GM18873 (cell line): ENCODE measurements at regions not wholly inside any gene's neighbourhood (a gene's known extent, or its start where the extent isn't known, plus 50 kb on each side); places are given as distances from the start of the nearest gene placed in this dataset.
"Not testable (repeated sequence)": the region's sequence is repeated elsewhere in the genome, so short reads cannot be mapped to it uniquely, and the experiment has no call there.

ENCODE experiments used
- ATAC-seq: cut with Tn5 transposase; IDR thresholded peaks from one replicate; pipeline ENCODE4 v1.9.1; 2021; ENCODE audit warnings: mild to moderate bottlenecking, moderate library complexity, moderate number of reproducible peaks; ENCODE audit not compliant: unreplicated experiment, low FRiP score

DNA sequence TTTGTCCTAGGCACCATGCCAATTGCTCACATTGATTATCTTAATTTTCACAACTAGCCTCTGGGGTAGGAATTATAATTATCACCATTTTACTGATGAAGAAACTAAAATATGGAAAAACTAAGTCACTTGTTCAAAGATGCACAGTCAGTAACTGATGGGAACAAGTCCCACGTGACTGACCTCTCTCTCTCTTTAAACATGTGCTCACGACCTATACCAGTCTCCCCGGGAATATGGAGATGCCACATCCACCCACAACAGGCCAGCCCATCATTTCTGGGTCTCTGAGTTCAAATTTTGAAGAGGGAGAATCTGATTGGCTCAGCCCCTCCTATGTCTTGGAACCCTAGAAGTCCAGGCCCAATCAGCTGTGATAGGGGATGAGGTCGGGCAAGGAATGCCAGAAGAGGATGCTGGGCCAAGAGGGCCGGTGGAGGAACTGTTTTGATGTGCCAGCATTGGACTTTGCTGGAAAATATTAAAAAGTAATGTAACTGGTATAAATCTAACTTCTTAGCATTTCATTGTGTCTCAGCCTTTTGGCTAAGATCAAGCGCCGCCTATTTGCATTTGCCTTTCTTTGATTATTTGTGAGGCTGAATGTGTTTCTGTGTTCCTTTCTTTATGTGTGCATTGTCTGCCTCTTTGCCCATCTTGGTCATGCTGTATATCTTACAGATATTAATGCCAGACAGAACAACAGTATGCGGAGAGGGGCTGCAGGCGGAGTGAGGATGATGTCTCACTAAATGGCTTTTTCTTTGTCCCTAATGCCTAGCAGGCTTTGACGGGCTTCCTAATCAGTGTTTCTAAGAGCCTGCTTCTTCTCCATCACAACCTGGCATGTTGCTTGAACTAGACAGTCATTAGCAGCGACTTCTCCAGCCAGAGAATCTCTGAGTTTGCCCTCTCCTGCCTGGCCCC, 126.6 kb downstream of the VEGFA start:
- no peak for ATAC-seq

DNA sequence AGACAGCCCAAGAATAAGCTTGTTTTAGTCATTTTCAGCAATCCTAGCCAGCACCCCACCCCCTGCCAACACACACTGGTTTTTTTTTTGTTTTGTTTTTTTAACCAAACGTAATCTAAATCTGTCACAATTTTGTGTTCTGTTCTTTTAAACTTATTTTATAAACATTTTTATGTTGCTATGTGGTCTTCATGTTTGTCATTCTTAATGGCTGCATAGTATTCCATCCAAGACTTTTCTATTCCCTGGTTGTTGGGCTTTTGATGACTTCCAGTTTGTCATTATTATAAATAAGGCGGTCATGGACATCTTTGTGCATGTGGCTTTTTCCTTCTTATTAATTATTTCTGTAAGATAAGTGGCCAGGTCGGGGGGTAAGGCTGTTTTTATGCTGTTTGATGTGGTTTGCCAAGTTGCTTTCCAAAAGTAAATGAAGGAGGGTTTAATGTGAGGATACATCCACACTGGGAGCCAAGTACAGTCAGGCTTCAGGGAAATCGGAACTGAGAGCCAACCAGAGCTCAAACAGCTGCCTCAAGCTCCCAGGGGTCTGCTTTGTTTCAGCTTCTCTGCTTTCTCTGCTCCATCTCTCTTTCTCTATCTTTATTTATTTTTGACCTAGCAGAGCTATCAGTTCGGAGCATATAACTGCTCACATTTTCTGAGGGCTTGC, 125.8 kb downstream of the VEGFA start:
- no peak for ATAC-seq

DNA sequence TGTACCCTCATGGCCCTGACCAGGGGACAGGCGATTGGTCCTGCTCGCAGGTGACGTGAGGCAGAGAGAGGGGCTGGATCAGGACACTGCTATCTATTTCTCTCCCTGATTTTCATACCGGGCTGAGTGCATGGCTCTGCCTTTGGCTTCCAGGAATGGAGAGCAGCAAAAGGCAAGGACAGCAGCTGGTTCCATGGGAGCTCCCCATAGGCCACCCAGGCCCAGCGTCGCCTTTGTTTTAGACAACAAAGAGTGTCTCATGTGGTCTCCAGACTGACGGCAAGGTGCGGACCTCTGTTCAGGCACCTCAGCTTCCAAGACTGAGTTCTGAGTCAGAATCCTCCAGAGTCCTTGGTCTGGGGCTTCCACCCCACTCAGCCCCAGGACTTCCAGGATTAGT, 123.1 kb downstream of the VEGFA start:
- ATAC-seq: no peak

DNA sequence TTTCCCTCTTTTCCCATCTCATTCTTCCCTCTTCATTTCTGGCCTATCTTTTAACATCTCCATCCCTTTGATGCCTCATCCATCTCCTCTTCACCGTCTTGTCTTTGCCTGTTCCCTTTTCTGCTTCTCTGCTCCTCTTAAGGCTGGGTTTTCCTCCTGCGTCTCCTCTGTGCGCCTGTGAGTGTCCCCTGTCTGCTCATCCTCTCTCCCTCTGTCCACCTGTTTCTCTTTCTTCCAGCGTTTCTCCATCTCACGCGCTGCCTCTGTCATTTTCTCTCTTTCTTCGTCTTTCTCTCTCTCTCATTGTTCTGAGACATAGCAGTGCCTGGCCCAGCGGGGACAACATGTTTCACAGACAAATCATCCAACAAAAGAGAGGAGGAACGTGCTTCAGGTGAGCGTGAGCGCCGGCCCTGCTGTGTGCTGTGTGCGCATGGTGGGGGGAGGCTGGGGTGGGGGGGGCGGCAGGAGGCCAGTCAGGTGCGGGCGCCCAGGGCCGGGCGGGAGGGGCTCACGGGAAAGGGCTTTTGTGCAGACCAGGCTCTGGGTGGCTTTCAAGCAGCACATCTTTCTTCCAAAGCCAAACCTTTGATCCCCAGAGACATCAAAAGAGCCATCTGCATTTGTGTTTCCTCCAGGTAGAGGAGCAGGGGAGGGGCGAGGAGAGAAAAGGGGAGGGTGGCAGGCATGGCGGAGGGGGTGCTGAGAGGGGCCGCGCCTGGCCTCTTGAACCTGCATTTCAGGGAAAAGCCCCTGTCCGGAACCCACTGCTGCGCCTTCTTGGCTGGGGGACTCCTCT, 121.3 kb downstream of the VEGFA start:
- no peak for ATAC-seq

DNA sequence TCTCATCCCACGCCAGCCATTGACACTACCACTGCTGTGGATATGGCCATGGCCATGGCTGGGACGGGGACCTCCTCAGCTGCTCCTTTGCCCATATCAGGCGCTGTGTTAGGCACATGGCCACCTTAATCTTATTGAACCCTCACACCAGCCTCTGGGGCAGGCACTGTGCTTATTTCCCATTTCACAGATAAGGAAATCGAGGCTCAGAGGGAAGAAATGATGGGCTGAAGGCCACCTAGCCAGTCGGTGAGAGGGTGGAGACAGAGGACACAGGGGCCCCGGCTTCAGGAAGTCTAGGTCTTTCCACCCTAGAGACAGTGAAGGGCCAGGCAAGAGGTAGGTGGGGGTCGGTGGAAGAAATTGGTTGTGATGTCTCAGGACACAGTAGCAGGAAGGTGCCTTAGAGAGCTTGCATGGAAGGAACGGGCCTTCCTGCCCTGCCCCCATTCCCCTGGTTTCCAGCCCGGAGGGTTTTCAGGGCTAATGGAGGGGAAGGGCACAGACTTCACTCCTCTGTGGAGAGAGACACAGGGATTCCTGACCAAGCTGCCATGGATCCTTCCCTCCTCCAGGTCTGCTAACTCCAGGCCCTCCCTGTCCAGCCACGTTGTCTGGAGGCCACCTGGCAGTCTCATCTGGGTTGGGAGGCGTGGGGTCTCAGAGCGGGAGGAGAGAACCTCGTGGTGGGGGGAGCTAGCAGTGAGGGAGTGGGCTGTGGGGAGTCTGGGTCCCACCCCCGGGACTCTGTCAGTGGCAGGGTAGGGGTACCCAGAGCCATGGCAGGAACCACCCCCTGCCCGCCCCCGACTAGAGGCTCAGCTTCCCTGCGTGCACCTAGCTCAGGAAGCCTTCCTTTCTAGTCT, 120.4 kb downstream of the VEGFA start:
- ATAC-seq: no peak

DNA sequence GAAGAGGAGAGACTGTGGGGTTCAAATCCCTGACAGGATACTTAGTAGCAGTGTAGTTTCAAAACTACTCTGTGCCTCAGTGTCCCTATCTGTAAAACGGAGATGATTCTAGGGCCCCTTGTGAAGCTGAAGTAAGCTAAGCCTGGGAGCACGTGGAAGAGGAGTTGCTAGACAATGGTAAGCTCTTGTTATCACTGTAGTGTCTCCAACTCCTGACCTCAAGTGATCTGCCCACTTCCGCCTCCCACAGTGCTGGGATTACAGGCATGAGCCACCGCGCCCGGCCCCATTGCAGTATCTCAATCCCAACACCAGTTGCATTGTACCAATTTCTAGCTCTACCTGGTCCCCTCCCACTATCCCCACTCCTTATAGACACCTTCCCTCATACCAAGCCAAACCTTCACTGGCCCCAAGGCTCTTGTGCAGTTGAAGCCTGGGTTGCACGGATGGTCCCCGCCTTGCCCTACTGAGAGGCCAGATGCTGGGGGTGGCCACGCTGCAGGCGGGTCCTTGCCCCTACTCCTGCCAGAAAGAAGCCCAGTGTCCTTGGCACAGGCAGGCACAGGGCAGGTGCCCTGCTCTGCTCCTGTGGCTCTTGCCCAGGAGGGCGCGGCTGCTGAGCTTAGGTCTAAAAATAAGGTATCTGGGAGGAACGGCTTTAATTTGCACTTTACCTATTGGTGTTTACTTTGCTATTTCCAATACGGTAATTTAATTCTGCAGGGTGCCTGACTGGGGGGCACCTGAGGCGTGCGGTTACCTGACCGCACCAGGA, 118.1 kb downstream of the VEGFA start:
- no peak for ATAC-seq

DNA sequence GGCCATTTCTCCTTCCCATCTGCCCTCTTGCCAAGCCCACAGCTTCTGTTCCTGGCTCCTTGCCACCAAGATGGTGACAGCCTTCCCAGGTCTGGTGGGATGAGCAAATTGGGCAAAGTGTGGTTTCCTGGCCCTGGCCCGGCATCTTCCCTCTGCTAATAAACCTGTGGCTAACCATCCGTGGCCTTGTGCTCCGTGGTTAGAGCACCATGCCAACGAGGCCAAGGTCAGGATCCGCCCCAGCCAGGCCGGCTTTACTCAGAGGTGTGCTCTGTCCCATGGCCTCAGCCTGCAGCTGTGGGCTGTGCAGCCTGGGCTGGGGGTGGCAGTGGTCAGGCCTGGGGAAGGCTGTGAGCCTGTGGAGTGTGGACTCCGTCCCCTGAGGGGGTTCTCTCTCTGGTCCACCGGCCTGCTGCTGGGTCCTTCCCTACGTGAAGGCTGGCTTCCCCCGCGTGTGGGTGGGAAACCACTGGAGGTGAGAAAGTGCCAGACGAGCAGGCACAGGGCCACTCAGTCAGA, 117.4 kb downstream of the VEGFA start:
- no peak for ATAC-seq

DNA sequence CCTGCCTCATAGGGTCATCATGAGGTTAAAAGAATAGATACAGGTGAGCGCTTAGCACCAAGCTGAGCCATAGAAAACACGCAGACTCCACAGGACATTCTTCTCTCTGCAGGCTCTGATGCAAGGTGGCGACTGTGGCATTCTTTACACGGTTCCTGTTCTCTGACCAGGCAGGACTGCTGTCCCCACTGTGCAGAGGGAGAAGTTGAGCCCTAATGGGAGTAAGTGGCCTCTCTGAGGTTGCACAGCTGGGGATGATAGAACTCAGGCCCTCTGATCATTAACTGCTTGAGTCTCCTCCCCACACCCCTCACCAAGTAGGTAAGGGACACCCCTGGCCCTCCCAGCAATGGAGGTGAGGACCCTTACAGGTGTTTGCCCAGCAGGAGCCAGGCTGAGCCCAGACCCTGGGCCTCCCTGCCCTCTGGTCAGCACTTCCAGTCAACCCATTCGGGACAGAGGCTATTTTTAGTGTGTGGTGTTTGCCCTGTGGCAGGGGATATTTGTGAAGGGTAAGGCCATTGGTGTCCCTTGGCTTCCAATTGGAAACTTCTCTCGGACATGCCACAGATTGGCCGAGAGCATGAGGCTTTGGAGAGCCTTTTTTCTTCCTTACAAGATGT, 116.8 kb downstream of the VEGFA start:
- no peak for ATAC-seq

DNA sequence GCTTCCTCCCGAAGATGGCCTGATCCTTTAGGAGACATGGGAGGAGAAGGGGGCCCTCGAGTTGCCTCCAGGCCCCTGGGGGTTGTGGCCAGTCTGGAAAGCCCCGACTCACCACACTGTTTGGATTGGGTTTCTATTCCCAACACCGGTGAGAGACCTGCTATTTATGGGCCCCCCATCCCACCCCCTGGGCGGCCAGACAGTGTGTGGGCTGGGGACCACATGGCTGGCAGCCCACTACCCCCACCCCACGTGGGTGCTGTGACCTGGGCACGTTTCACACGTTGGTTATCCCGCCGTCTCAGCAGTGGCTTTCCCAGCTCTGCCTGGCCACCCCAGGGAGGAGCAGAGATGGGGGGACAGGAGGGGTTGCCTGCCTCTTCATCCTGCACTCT, 116.1 kb downstream of the VEGFA start:
- no peak for ATAC-seq

DNA sequence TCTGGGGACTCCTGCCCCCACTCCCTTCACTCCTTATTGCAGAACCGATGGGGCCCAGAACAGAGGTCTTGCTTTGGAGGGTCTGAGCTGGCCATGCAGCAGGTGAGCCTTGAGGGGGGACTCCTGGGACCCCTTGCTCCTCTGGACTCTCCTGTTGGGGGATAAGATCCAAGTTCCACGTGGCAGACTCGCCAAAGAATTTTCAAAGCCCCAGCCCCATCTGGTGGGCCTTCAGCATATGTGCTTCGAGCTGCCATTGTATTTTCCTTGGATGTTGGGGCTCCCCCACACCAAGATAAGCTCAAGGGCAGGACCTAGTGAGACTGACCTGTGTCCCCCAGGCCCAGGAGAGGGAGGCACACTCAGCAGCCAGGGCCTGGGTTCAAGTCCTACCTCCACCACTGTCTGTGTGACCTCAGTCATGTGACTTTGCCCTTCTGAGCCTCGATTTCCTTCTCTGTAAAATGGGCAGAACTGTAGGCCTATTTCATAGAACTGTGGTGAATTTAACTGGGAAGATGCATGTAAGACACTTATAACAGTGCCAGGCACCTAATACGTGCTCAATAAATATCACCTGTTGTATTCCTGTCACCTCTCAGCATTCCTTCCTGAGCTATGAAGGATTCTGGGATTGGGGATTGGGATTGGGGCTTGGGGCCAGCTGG, 115.5 kb downstream of the VEGFA start:
- ATAC-seq: no peak

DNA sequence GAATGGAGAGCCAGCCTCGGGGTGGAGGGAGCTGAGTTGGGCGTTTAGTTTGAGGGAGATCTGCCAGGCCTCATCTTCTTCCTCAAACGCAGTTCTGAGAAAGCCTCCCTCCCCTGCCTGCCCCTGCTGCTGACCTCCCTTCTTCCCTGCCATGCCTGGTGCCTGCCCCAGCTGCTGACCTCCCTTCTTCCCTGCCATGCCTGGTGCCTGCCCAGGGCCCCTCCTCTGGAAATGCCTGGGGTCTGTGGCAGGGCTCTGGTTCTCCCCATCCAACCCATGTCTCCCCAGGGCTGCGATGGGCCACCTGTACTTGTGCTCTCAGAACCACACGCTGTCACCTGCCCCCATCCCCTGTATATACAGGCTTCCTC, 114.6 kb downstream of the VEGFA start:
- ATAC-seq: no peak

DNA sequence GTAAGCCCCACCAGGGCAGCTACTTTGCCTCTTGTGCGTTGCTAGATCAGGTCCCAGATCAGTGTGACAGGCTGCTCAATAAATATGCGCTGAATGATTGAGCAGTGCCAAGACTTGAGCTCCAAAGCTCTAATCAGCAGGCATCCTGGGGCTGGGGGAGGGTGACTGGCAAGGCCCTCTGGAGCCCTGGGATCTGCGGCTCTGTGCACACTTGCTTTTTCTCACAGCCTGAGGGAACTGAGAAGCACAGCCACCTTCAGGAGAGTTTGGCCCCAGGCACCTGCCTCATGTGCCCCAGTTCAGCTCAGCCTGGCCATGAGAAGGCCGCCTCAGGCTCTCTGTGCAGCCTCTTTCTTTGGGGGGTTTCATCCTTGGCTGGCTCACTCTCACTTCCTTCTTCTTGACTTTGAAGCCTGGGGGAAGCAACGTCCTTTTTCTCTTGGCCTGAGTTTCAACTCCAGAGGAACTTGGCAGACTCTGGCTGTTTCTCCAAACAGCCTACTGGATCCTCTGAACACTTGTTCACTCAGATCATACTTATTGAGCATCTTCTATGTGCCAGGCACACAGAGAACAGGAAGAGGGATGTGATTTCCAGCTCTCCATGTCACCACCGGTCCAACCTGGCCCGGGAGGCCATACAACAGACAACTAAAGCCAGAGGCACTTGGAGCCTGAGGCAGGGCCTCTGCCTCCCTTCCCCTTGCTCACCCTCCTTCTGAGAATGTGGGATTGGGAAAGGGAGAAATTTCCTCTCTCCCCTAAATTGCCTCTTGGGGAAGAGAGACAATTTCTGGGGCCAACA, 114.0 kb downstream of the VEGFA start:
- ATAC-seq: no peak

DNA sequence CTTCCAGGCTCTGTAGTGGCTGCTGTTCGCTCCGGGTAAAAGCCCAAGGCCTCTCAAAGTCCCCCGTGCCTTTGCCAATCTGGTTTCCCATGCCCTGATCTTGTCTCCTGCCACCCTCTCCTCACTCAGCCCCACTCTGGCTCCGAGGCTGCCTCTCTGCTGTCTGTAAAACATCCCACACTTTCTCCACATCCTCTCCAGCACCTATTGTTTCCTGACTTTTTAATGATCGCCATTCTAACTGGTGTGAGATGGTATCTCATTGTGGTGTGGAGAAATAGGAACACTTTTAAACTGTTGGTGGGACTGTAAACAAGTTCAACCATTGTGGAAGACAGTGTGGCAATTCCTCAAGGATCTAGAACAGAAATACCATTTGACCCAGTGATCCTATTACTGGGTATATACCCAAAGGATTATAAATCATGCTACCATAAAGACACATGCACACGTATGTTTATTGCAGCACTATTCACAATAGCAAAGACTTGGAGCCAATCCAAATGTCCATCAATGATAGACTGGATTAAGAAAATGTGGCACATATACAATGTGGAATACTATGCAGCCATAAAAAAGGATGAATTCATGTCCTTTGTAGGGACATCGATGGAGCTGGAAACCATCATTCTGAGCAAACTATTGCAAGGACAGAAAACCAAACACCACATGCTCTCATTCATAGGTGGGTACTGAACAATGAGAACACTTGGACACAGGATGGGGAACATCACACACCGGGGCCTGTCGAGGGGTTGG, 112.9 kb downstream of the VEGFA start:
- not testable (repeated sequence) for ATAC-seq

DNA sequence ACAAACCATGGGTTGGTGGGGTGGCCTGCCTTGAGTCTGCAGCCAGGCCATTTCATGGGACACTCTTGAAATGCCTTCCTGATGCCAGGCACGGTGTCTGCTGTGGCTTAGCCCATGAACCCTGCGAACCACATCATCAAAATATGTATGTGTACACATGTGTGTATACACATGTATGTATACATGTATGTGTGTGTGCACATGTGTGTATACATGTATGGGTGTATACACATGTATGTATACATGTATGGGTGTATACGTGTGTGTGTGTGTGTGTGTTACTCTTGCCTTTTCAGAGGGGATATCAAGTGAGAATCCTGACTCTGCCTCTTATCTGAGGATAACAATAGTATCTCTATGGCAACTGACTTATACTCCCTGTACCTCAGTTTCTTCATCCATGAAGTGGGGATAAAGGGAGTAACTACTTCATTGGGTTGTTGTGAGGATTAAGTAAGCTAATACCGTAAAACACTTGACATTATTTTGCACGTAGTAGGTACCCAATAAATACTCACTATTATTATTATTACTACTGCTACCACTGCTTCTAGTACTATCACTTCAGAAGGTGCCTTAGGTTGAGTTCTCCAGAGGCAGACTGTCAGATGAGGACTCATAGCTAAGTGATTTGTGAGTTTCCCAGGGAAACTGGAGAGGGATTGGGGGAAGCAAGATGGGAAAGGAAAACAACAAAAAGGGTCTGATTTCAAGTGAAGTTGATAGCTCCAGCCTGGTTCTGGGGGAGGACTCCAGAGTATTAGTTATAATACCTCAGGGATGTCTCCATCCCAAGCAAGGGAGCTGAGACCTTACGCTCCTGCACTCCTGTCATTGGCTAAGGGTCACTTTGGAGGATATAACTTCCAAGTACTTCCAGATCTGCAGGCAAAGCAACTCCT, 110.5 kb downstream of the VEGFA start:
- ATAC-seq: no peak

DNA sequence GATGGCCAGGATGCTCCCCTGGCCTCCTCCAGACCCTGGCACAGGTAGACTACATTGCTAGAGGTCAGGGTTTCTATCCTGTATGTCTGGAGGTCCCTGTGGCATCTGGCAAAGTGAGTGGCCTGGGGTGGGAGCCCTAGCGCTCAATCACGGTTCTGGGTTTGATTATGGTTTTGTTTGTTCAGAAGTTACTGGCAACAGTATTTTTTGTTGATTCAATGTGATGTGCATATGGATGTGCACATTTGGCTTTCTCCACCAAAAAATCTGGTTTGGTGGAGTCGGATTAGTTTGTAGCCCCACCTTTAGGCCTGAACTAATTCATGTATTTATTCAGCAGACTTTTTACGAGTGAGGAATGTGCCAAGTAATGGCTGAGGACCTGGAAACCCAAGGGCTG, 109.7 kb downstream of the VEGFA start:
- no peak for ATAC-seq
